HepG2 (cell line): ENCODE measurements at regions not wholly inside any gene's neighbourhood (a gene's known extent, or its start where the extent isn't known, plus 50 kb on each side); places are given as distances from the start of the nearest gene placed in this dataset.

Experiments
- ATAC-seq: fragments of 200-7000 bp; cut with Tn5 transposase; 3 replicates; pipeline ENCODE4 v1.9.1; 2020; ENCODE audit warnings: mild to moderate bottlenecking, moderate library complexity
- BruUV-seq: library from RNA; stranded (reverse); fragments of 400-500 nt; replicated peaks from 2 replicates; lab custom pipeline; 2021; lab: Mats Ljungman, UMichigan
- CTCF ChIA-PET: fragments of 300-600 bp; formaldehyde crosslinking; extraction: SDS; loops from one replicate; lab custom pipeline; 2021; ENCODE audit warnings: low total read pairs, inconsistent platforms, low intra/inter-chr PET ratio; lab: Yijun Ruan, JAX
- POLR2A ChIA-PET: fragments of 350-600 bp; sonication (Branson Sonifier 250); formaldehyde crosslinking; loops from one replicate; lab custom pipeline; 2020; ENCODE audit warnings: antibody characterized with exemption, inconsistent platforms; lab: Yijun Ruan, JAX
- DNase-seq: peaks from one replicate; pipeline ENCODE4 v3.0.0-alpha.2; 2015; ENCODE audit warnings: low spot score
- FAIRE-seq: peaks from 3 replicates; lab custom pipeline; 2011; peaks lifted over from hg19 to GRCh38; lab: Jason Lieb, UNC
- H2AFZ ChIP-seq: one replicate; pipeline ENCODE4 v1.6.1; 2011; ENCODE audit warnings: low read length, inconsistent platforms
- H3K27ac ChIP-seq: fragments of 300-600 bp; 3 replicates; pipeline ENCODE4 v1.8.0; 2011; ENCODE audit warnings: mixed run types, mild to moderate bottlenecking, mixed read lengths, low read length, inconsistent platforms; ENCODE audit not compliant: insufficient read depth; ENCODE audit errors: extremely low read length
- H3K27me3 ChIP-seq, 2 experiments: fragments of 200-600 bp in 1 of 2; 2 replicates in 1 of 2; 3 replicates in 1 of 2; pipeline versions ENCODE4 v1.6.0 to v1.8.0; 2011; ENCODE audit warnings: low read length in 2 of 2, mild to moderate bottlenecking in 2 of 2, moderate library complexity in 2 of 2, inconsistent platforms in 1 of 2; ENCODE audit not compliant: insufficient read depth in 2 of 2, control insufficient read depth in 1 of 2
- H3K36me3 ChIP-seq, 2 experiments: fragments of 200-600 bp in 1 of 2; replicated peaks in 1 of 2; 2 replicates in 1 of 2; 3 replicates in 1 of 2; pipeline versions ENCODE4 v1.5.1 to v1.8.0; 2011; ENCODE audit warnings: low read length in 2 of 2, inconsistent platforms in 1 of 2; ENCODE audit not compliant: insufficient read depth in 2 of 2, control insufficient read depth in 1 of 2
- H3K4me1 ChIP-seq: 2 replicates; pipeline ENCODE4 v1.5.1; 2012; ENCODE audit warnings: low read length, inconsistent platforms; ENCODE audit not compliant: insufficient read depth
- H3K4me2 ChIP-seq: 2 replicates; pipeline ENCODE4 v1.6.0; 2011; ENCODE audit warnings: low read depth, low read length, inconsistent platforms
- H3K4me3 ChIP-seq, 3 experiments: fragments of 200-600 bp in 1 of 3; sonication (generic), shearing (Covaris generic) in 1 of 3; replicated peaks in 1 of 3; 2 replicates each; pipeline ENCODE4 v1.5.1; 2011 to 2016; ENCODE audit warnings: low read length in 3 of 3, inconsistent platforms in 2 of 3, low read depth in 2 of 3, mild to moderate bottlenecking in 2 of 3, control low read depth in 1 of 3, mixed read lengths in 1 of 3; ENCODE audit not compliant: insufficient read depth in 1 of 3
- H3K79me2 ChIP-seq: one replicate; pipeline ENCODE4 v1.6.1; 2011; ENCODE audit warnings: low read length, inconsistent platforms; ENCODE audit not compliant: insufficient read depth
- H3K9ac ChIP-seq: 2 replicates; pipeline ENCODE4 v1.6.0; 2011; ENCODE audit warnings: mild to moderate bottlenecking, low read depth, low read length, inconsistent platforms; ENCODE audit not compliant: insufficient read depth
- H3K9me3 ChIP-seq: 2 replicates; pipeline ENCODE4 v1.5.1; 2012; ENCODE audit warnings: mild to moderate bottlenecking, low read length
- H4K20me1 ChIP-seq: 2 replicates; pipeline ENCODE4 v1.6.0; 2011; ENCODE audit warnings: inconsistent platforms, mild to moderate bottlenecking, low read length, moderate library complexity; ENCODE audit not compliant: insufficient read depth
- CREBL2 ChIP-seq: sonication (generic); formaldehyde crosslinking; IDR thresholded peaks from 2 replicates; pipeline ENCODE4 v1.8.1; 2023; ENCODE audit warnings: missing genetic modification reagents, mild to moderate bottlenecking, borderline replicate concordance
- CTCF ChIP-seq: sonication (generic); formaldehyde crosslinking; IDR thresholded peaks from 2 replicates; pipeline ENCODE4 v1.5.0; 2020; ENCODE audit warnings: mild to moderate bottlenecking, missing genetic modification reagents, moderate library complexity
- FOXA1 ChIP-seq, 2 experiments: fragments of 450-650 bp in 1 of 2; sonication (generic) in 1 of 2; formaldehyde crosslinking in 1 of 2; IDR thresholded peaks; 2 replicates each; pipeline versions ENCODE4 v1.4.0 to v1.6.1; 2016 to 2020; ENCODE audit warnings: missing genetic modification reagents in 1 of 2
- GLMP ChIP-seq: sonication (generic); formaldehyde crosslinking; IDR thresholded peaks from 2 replicates; pipeline ENCODE4 v1.9.0; 2021; ENCODE audit warnings: missing genetic modification reagents, mild to moderate bottlenecking, borderline replicate concordance
- HNF1B ChIP-seq: sonication (generic); formaldehyde crosslinking; IDR thresholded peaks from 2 replicates; pipeline ENCODE4 v1.5.1; 2020; ENCODE audit warnings: mild to moderate bottlenecking, moderate library complexity, missing genetic modification reagents
- KLF15 ChIP-seq: sonication (generic); formaldehyde crosslinking; IDR thresholded peaks from 2 replicates; pipeline ENCODE4 v1.8.1; 2023; ENCODE audit warnings: borderline replicate concordance, mild to moderate bottlenecking, inconsistent platforms, missing genetic modification reagents, mixed read lengths
- NCOA5 ChIP-seq: sonication (generic); formaldehyde crosslinking; IDR thresholded peaks from 2 replicates; pipeline ENCODE4 v1.4.0; 2020; ENCODE audit warnings: missing genetic modification reagents
- RCOR2 ChIP-seq: IDR thresholded peaks from 2 replicates; pipeline ENCODE4 v1.6.1; 2016; ENCODE audit warnings: missing biosample characterization, missing genetic modification reagents
- WIZ ChIP-seq: sonication (generic); formaldehyde crosslinking; IDR thresholded peaks from 2 replicates; pipeline ENCODE4 v1.5.1; 2020; ENCODE audit warnings: mild to moderate bottlenecking, missing genetic modification reagents
- ZNF639 ChIP-seq: conservative IDR thresholded peaks from 2 replicates; pipeline ENCODE4 v1.6.1; 2018; ENCODE audit warnings: missing genetic modification reagents
- WGBS: methylation state at CpG from one replicate; pipeline ENCODE4 v1.1.6; 2017; ENCODE audit warnings: low lambda C conversion rate; 5-methylcytosine and 5-hydroxymethylcytosine counted together
- in situ Hi-C: cut with HindIII; loops from 2 replicates; pipeline ENCODE4 v1.10.0; 2017; ENCODE audit warnings: low pct_unique_long_range_greater_than_20kb; ENCODE audit not compliant: extremely low pct_ligation_motif_present
- intact Hi-C: fragments of 100-400 bp; cut with micrococcal nuclease; formaldehyde crosslinking; loops from one replicate; pipeline ENCODE4 v1.10.0; 2022; ENCODE audit not compliant: unreplicated experiment
- TF ChIP-seq, protein P1 (sequence below): sonication (generic); IDR thresholded peaks from 2 replicates; pipeline ENCODE4 v1.6.1; 2016; ENCODE audit warnings: low read depth, borderline replicate concordance

- no peak for TF ChIP-seq RCOR2
- TF ChIP-seq CREBL2, result no peak
- TF ChIP-seq HNF1B (CRISPR knock-in tag), result no peak
- TF ChIP-seq ZNF639, result no peak
- no peak for TF ChIP-seq WIZ (CRISPR knock-in tag)
- no peak for TF ChIP-seq NCOA5
- no peak for TF ChIP-seq FOXA1 (IDR thresholded peaks at IDR 0.05)
- TF ChIP-seq FOXA1 (CRISPR knock-in tag; IDR thresholded peaks at IDR 0.05), result no peak
- TF ChIP-seq GLMP (CRISPR knock-in tag), result no peak
- TF ChIP-seq, all 625 proteins: peak for 0
Measured at GRCh38 chr6:91486200-91486599, 899.3 kb upstream of the MAP3K7 start (continued).

- intact Hi-C loops, result no loop called here
- H3K79me2 ChIP-seq, result no peaks in the 10 kb centered on the region
- ChIA-PET POLR2A (no interaction called here), CTCF (no interaction called here)
- H3K36me3 ChIP-seq, result no peaks in the 10 kb centered on the region
- BruUV-seq, result no TSS peak
- no peak overlapping the region for H3K9ac ChIP-seq
- FAIRE-seq (no peak), DNase-seq (no peak), ATAC-seq (peak; percentile 50; the same call in 1 of the 3 replicates)
- TF ChIP-seq CTCF (CRISPR knock-in tag) (0 out of 2 replicates have a peak, but pooled peaks have one; percentile 6), KLF15 (CRISPR knock-in tag) (no peak)
- TF ChIP-seq, protein P1, sequence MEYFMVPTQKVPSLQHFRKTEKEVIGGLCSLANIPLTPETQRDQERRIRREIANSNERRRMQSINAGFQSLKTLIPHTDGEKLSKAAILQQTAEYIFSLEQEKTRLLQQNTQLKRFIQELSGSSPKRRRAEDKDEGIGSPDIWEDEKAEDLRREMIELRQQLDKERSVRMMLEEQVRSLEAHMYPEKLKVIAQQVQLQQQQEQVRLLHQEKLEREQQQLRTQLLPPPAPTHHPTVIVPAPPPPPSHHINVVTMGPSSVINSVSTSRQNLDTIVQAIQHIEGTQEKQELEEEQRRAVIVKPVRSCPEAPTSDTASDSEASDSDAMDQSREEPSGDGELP, result no peak
- H3K9me3 ChIP-seq, result no peaks in the 10 kb centered on the region
- no peak overlapping the region for H3K27ac ChIP-seq
- no peak overlapping the region for H3K4me3 ChIP-seq
- no peaks in the 10 kb centered on the region for H4K20me1 ChIP-seq
- in situ Hi-C loops, result no loop called here
- no peak overlapping the region for H3K4me2 ChIP-seq
- WGBS, result 0% methylated on average over 1 of the region's 1 CpG
- H3K27me3 ChIP-seq, result no peaks in the 10 kb centered on the region
- H3K4me1 ChIP-seq, result 0 out of 2 replicates have a peak, but pooled peaks cover 6% of the 10 kb centered on the region
- H2AFZ ChIP-seq, result no peak overlapping the region
Measured at GRCh38 chr6:91485047-91485446, 898.2 kb upstream of the MAP3K7 start.
